HG03108 (cell line): ENCODE measurements at regions not wholly inside any gene's neighbourhood (a gene's known extent, or its start where the extent isn't known, plus 50 kb on each side); places are given as distances from the start of the nearest gene placed in this dataset.
"Not testable (repeated sequence)": the region's sequence is repeated elsewhere in the genome, so short reads cannot be mapped to it uniquely, and the experiment has no call there.

Experiments used
- ATAC-seq: cut with Tn5 transposase; IDR thresholded peaks from one replicate; pipeline ENCODE4 v1.9.1; 2021; ENCODE audit warnings: moderate library complexity; ENCODE audit not compliant: unreplicated experiment

- ATAC-seq, result not testable (repeated sequence)
Observed at GRCh38 chr6:57984575-57984974, 667.1 kb downstream of the PRIM2 start.

GRCh38 chr6:57985734-57986133 lies 668.3 kb downstream of the PRIM2 start:
- not testable (repeated sequence) for ATAC-seq

- ATAC-seq, result peak; percentile 99
Observed at GRCh38 chr6:57986584-57986983, 669.2 kb downstream of the PRIM2 start.

GRCh38 chr6:57989520-57990080 lies 672.2 kb downstream of the PRIM2 start:
- ATAC-seq, result not testable (repeated sequence)

- ATAC-seq, result not testable (repeated sequence)
Observed at GRCh38 chr6:57998858-57999619, 681.6 kb downstream of the PRIM2 start.

GRCh38 chr6:58000233-58000632 lies 682.8 kb downstream of the PRIM2 start:
- ATAC-seq, result not testable (repeated sequence)

GRCh38 chr6:58003417-58004167 lies 686.2 kb downstream of the PRIM2 start:
- not testable (repeated sequence) for ATAC-seq

- ATAC-seq, result not testable (repeated sequence)
Observed at GRCh38 chr6:58007334-58008000, 690.0 kb downstream of the PRIM2 start.

- not testable (repeated sequence) for ATAC-seq
Observed at GRCh38 chr6:58008001-58008335, 690.5 kb downstream of the PRIM2 start.

GRCh38 chr6:58011954-58012600 lies 694.6 kb downstream of the PRIM2 start:
- ATAC-seq, result not testable (repeated sequence)

- not testable (repeated sequence) for ATAC-seq
Observed at GRCh38 chr6:58016614-58017013, 699.2 kb downstream of the PRIM2 start.

GRCh38 chr6:58028188-58028587 lies 710.8 kb downstream of the PRIM2 start:
- not testable (repeated sequence) for ATAC-seq

- not testable (repeated sequence) for ATAC-seq
Observed at GRCh38 chr6:58038213-58038612, 720.8 kb downstream of the PRIM2 start.

- not testable (repeated sequence) for ATAC-seq
Observed at GRCh38 chr6:58046584-58046983, 729.2 kb downstream of the PRIM2 start.

GRCh38 chr6:58047389-58047788 lies 730.0 kb downstream of the PRIM2 start:
- ATAC-seq, result not testable (repeated sequence)

GRCh38 chr6:58047865-58048264 lies 730.4 kb downstream of the PRIM2 start:
- not testable (repeated sequence) for ATAC-seq

GRCh38 chr6:58055465-58056176 lies 738.2 kb downstream of the PRIM2 start:
- not testable (repeated sequence) for ATAC-seq

GRCh38 chr6:58059701-58060100 lies 742.3 kb downstream of the PRIM2 start:
- not testable (repeated sequence) for ATAC-seq

GRCh38 chr6:58063542-58063941 lies 746.1 kb downstream of the PRIM2 start:
- ATAC-seq, result not testable (repeated sequence)
